ENCODE measurements at regions not wholly inside any gene's neighbourhood (a gene's known extent, or its start where the extent isn't known, plus 50 kb on each side); places are given as distances from the start of the nearest gene placed in this dataset.
"Not testable (repeated sequence)": the region's sequence is repeated elsewhere in the genome, so short reads cannot be mapped to it uniquely, and the experiment has no call there.

DNA sequence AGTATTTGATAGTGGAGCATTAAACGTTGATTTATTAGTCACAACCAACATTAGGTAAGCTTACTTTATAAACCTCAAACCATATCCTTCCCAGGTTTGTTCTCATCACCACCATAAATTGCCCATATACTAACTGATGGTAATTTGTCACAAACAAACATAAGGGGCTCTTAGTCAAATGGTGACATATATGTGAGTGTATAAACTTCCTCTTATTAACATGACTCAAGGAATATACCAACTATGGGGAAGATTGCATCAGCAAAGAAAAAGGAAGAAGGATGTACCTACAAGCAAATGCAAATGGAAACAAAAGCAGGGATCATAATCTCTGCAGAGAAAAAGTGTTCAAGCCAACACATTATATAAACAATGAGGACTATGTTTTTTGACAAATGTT lies 418.2 kb upstream of the AKR1E2 start:
- Histone ChIP-seq H3K4me3 (no peak overlapping the region), H3K27me3 (no peaks in the 10 kb centered on the region), H3K9me3 (no peaks in the 10 kb centered on the region), H3K36me3 (no peaks in the 10 kb centered on the region), H3K4me1 (no peaks in the 10 kb centered on the region), H3K27ac (no peak overlapping the region)
- no peak for DNase-seq (ENCODE audit: low spot score)
- TF ChIP-seq, protein P1, sequence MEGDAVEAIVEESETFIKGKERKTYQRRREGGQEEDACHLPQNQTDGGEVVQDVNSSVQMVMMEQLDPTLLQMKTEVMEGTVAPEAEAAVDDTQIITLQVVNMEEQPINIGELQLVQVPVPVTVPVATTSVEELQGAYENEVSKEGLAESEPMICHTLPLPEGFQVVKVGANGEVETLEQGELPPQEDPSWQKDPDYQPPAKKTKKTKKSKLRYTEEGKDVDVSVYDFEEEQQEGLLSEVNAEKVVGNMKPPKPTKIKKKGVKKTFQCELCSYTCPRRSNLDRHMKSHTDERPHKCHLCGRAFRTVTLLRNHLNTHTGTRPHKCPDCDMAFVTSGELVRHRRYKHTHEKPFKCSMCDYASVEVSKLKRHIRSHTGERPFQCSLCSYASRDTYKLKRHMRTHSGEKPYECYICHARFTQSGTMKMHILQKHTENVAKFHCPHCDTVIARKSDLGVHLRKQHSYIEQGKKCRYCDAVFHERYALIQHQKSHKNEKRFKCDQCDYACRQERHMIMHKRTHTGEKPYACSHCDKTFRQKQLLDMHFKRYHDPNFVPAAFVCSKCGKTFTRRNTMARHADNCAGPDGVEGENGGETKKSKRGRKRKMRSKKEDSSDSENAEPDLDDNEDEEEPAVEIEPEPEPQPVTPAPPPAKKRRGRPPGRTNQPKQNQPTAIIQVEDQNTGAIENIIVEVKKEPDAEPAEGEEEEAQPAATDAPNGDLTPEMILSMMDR (IDR thresholded peaks at IDR 0.05): no peak

DNA sequence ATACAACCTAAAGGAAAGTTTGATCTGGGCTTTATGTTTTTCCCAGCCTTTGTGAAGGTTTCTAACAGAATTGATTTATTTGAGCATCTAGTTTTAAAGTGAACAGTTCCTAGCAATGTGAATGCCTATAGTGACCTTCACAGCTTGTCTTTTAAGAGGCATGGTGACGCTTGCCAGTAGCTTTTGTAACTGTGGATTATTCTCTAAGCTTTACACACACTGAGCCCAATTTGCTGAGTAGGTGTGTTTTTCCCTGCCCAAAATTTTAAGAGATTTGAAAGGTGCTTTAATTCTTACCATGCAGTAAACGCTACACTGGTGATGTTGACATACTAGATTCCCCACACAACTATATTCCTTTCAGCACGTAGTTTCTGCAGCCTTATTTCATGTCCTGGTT lies 420.2 kb upstream of the AKR1E2 start:
- Histone ChIP-seq H3K36me3 (no peaks in the 10 kb centered on the region), H3K4me1 (no peaks in the 10 kb centered on the region), H3K27me3 (no peaks in the 10 kb centered on the region), H3K4me3 (no peak overlapping the region), H3K9me3 (no peaks in the 10 kb centered on the region), H3K27ac (no peak overlapping the region)
- no peak for DNase-seq (ENCODE audit: low spot score)
- TF ChIP-seq, protein P1 (IDR thresholded peaks at IDR 0.05): no peak

DNA sequence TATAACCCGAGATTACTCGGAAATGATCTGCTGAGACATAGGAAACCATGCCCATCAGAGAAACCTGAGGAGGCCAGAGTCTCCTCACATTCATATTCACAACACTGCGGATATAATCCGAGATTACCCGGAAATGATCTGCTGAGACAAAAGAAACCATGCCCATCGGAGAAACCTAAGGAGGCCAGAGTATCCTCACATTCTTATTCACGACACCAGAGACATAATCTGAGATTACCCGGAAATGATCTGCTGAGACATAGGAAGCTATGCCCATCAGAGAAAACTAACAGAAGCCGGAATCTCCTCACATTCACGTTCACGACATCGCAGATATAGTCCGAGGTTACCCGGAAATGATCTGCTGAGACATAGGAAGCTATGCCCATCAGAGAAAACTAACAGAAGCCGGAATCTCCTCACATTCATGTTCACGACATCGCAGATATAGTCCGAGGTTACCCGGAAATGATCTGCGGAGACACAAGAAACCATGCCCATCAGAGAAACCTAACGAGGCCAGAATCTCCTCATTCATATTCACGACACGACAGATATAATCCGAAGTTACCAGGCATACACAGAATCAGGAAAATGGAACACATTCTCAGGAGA lies 422.3 kb upstream of the AKR1E2 start:
- no peaks in the 10 kb centered on the region for H3K36me3 ChIP-seq
- H3K9me3 ChIP-seq: no peaks in the 10 kb centered on the region
- no peak overlapping the region for H3K4me3 ChIP-seq
- TF ChIP-seq, protein P1 (IDR thresholded peaks at IDR 0.05): no peak
- no peaks in the 10 kb centered on the region for H3K4me1 ChIP-seq
- H3K27me3 ChIP-seq: no peaks in the 10 kb centered on the region
- DNase-seq (ENCODE audit: low spot score): no peak
- no peak overlapping the region for H3K27ac ChIP-seq

DNA sequence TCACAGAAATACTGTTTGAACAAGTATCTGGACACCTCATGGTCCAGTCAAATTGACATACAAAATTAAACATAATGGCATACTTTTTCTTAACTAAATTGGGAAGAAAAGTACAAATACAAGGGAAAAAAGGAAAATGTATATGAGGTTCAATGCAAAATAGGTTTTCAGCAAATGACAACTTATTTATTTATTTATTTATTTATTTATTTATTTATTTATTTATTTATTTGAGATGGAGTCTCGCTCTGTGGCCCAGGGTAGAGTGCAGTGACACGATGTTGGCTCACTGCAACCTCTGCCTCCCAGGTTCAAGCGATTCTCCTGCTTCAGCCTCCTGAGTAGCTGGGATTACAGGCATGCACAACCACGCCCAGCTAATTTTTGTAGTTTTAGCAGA lies 424.9 kb upstream of the AKR1E2 start:
- H3K9me3 ChIP-seq; H3K4me3 ChIP-seq; DNase-seq (ENCODE audit: low spot score); H3K27ac ChIP-seq; H3K4me1 ChIP-seq; H3K36me3 ChIP-seq; H3K27me3 ChIP-seq: not testable (repeated sequence)

DNA sequence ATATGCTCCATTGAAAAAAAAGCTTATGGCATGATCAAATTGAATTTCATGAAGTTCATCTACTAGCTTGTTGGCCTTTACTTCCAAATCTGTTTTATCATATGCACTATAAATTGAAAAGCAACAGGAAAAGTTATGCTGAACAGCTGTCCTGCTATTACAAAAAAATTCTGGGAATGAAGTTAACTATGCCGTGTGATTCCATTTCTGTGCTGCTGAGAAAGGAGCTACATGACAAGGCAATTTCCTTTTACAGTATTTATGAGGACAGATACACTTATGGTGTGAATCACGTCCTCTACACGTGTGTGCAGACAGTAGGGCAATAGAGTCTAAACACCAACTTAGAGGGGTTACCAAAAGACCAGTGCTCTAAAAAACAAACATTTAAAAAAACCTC lies 426.5 kb upstream of the AKR1E2 start:
- no peaks in the 10 kb centered on the region for H3K9me3 ChIP-seq
- no peak overlapping the region for H3K27ac ChIP-seq
- TF ChIP-seq, protein P1 (IDR thresholded peaks at IDR 0.05): no peak
- no peak for DNase-seq (ENCODE audit: low spot score)
- no peaks in the 10 kb centered on the region for H3K36me3 ChIP-seq
- no peaks in the 10 kb centered on the region for H3K27me3 ChIP-seq
- H3K4me3 ChIP-seq: no peak overlapping the region
- H3K4me1 ChIP-seq: no peaks in the 10 kb centered on the region

DNA sequence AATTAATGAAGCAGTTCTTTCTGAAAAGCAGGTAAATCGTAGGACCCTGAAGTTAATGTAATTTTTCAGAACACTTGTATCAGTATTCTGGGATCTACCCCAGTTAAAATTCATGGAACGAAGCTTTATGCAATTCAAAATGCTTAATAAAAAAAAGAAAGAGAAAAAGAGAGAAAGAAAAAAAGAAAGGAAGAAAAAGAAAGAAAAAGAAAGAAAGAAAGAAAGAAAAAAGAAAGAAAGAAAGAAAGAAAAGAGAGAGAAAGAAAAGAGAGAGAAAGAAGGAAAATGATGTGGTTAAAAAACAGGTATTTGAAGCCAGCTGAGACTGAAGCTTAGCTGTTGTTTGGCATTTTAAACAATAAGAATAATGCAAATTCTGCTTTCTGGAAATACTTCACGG lies 427.4 kb upstream of the AKR1E2 start:
- TF ChIP-seq, protein P1 (IDR thresholded peaks at IDR 0.05): no peak
- H3K9me3 ChIP-seq: no peaks in the 10 kb centered on the region
- no peak for DNase-seq (ENCODE audit: low spot score)
- no peaks in the 10 kb centered on the region for H3K36me3 ChIP-seq
- no peak overlapping the region for H3K4me3 ChIP-seq
- no peaks in the 10 kb centered on the region for H3K27me3 ChIP-seq
- H3K27ac ChIP-seq: no peak overlapping the region
- H3K4me1 ChIP-seq: no peaks in the 10 kb centered on the region

All from right atrium auricular region (tissue), 2 donors.